ENCODE measurements at regions not wholly inside any gene's neighbourhood (a gene's known extent, or its start where the extent isn't known, plus 50 kb on each side); places are given as distances from the start of the nearest gene placed in this dataset.
"Not testable (repeated sequence)": the region's sequence is repeated elsewhere in the genome, so short reads cannot be mapped to it uniquely, and the experiment has no call there.

GRCh38 chr18:6569813-6570212 is 155.1 kb upstream of the L3MBTL4 start:
- Histone ChIP-seq H3K27me3 (replicated peaks; ENCODE audit: control insufficient read depth, insufficient read depth, low read length) (no peaks in the 10 kb centered on the region; the same call in none of the 2 replicates), H3K4me3 (replicated peaks; ENCODE audit: low read depth, low read length) (no peak overlapping the region), H3K36me3 (ENCODE audit: control insufficient read depth, insufficient read depth, low read length) (no peaks in the 10 kb centered on the region)
- no peak for TF ChIP-seq CTCF (IDR thresholded peaks at IDR 0.05; ENCODE audit: insufficient read depth, low read length, poor library complexity, severe bottlenecking)
- DNase-seq (ENCODE audit: extremely low read depth, insufficient read length): no peak

DNA sequence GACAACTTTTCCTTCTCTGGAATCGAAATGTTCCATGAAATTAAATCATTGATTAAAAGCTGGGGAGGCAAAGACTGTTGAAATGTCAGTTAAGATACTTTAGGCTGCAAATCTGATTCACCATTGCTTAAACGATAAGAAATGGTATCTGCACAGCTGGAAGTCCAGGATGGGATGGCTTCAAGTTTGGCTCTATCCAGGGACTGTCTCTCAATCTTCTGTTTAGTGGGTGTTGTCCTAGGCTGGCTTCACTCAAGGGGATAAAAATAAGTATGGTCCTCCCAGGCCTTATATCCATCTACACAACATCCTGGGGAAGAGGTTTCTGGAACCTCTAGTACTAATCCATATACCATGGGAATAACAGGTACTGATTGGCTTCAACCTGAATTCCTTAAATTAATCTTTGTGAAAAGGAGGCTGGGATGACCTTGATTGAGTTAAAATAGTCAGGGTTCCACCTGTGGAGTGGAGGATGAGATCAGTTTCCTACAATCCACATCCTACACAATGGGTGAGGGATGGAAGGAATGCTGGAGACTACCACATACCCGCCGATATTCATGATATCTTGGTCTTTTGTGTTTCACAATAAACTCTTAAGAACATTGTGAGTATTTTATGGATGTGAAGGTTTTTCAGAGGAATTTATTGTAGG is 156.0 kb upstream of the L3MBTL4 start:
- no peak for DNase-seq (ENCODE audit: extremely low read depth, insufficient read length)
- Histone ChIP-seq H3K4me3 (replicated peaks; ENCODE audit: low read depth, low read length) (no peak overlapping the region), H3K27me3 (replicated peaks; ENCODE audit: control insufficient read depth, insufficient read depth, low read length) (no peaks in the 10 kb centered on the region; the same call in none of the 2 replicates), H3K36me3 (ENCODE audit: control insufficient read depth, insufficient read depth, low read length) (no peaks in the 10 kb centered on the region)
- no peak for TF ChIP-seq CTCF (IDR thresholded peaks at IDR 0.05; ENCODE audit: insufficient read depth, low read length, poor library complexity, severe bottlenecking)

DNA sequence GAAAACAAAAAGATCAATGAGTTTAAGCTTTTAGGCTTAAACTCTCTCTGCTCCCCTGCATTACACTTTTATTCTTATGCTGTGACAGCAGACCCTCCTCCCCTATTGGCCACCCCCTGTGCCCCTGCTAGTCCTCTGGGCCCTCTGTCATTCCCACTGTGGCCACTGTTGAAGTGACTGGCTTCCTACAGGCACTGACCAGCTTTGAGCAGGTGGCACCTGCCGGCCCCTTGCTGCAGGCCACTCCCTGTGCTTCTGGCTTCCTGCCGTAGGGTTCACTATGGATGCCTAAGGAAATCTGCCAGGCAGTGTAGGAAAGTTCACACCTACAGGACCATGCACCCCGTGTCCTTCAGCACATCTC is 156.5 kb upstream of the L3MBTL4 start:
- no peaks in the 10 kb centered on the region; the same call in none of the 2 replicates for H3K27me3 ChIP-seq (replicated peaks; ENCODE audit: control insufficient read depth, insufficient read depth, low read length)
- no peak for DNase-seq (ENCODE audit: extremely low read depth, insufficient read length)
- H3K36me3 ChIP-seq (ENCODE audit: control insufficient read depth, insufficient read depth, low read length): no peaks in the 10 kb centered on the region
- no peak overlapping the region for H3K4me3 ChIP-seq (replicated peaks; ENCODE audit: low read depth, low read length)
- TF ChIP-seq CTCF (IDR thresholded peaks at IDR 0.05; ENCODE audit: insufficient read depth, low read length, poor library complexity, severe bottlenecking): no peak

DNA sequence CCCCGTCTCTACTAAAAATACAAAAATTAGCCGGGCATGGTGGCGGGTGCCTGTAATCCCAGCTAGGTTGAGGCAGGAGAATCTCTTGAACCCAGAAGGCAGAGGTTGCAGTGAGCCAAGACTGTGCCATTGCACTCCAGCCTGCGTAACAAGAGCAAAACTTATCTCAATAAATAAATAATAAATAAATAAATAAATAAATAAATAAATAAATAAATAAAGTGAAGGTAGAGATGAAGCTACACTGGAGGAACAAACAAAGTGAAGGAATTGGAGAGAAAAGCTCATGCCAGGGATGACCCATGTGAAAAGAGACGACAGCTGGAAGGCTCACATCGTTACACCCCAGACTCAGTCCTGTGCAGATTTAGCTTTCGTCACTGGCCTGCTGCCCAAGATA is 157.3 kb upstream of the ARHGAP28 start:
- H3K36me3 ChIP-seq (ENCODE audit: control insufficient read depth, insufficient read depth, low read length); DNase-seq (ENCODE audit: extremely low read depth, insufficient read length); H3K4me3 ChIP-seq (replicated peaks; ENCODE audit: low read depth, low read length); H3K27me3 ChIP-seq (replicated peaks; ENCODE audit: control insufficient read depth, insufficient read depth, low read length): not testable (repeated sequence)

GRCh38 chr18:6574631-6575030 is 154.9 kb upstream of the ARHGAP28 start:
- no peak for DNase-seq (ENCODE audit: extremely low read depth, insufficient read length)
- no peaks in the 10 kb centered on the region for H3K36me3 ChIP-seq (ENCODE audit: control insufficient read depth, insufficient read depth, low read length)
- H3K4me3 ChIP-seq (replicated peaks; ENCODE audit: low read depth, low read length): no peak overlapping the region
- no peak for TF ChIP-seq CTCF (IDR thresholded peaks at IDR 0.05; ENCODE audit: insufficient read depth, low read length, poor library complexity, severe bottlenecking)
- no peaks in the 10 kb centered on the region; the same call in none of the 2 replicates for H3K27me3 ChIP-seq (replicated peaks; ENCODE audit: control insufficient read depth, insufficient read depth, low read length)

DNA sequence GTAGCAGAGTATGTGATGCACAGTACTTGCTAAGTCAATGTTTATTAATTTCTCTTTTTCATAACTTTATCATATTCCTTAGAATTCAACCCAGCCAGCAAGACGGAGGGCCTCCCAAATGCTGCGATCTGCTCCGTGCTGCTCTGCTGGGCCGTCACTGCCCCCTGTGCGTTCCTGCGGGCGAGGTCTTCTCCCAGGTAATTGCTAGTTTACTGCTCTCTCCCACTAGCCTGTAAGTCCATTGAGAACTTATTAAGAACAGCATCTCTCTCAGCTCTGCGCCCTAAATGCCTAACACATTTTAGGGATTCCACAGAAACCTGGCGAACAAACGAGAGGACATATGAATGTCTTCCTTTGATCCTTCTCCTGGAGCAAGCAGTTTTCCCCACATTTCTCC is 153.6 kb upstream of the ARHGAP28 start:
- Histone ChIP-seq H3K4me3 (replicated peaks; ENCODE audit: low read depth, low read length) (no peak overlapping the region), H3K27me3 (replicated peaks; ENCODE audit: control insufficient read depth, insufficient read depth, low read length) (no peaks in the 10 kb centered on the region; the same call in none of the 2 replicates), H3K36me3 (ENCODE audit: control insufficient read depth, insufficient read depth, low read length) (no peaks in the 10 kb centered on the region)
- DNase-seq (ENCODE audit: extremely low read depth, insufficient read length): no peak
- TF ChIP-seq CTCF (IDR thresholded peaks at IDR 0.05; ENCODE audit: insufficient read depth, low read length, poor library complexity, severe bottlenecking): no peak

Measured in GM06990 (cell line).